ENCODE measurements at regions not wholly inside any gene's neighbourhood (a gene's known extent, or its start where the extent isn't known, plus 50 kb on each side); places are given as distances from the start of the nearest gene placed in this dataset.

GRCh38 chr19:27718234-27718633 is 1494.7 kb downstream of the UQCRFS1 start:
- H3K9me3 ChIP-seq (ENCODE audit: low read depth, low read length, poor library complexity, severe bottlenecking) = peaks cover 70% of the 10 kb centered on the region
- TF ChIP-seq CTCF (conservative IDR thresholded peaks at IDR 0.05; ENCODE audit: low read depth, low read length) (no peak), EZH2 (IDR thresholded peaks at IDR 0.05; ENCODE audit: borderline replicate concordance, low read depth, low read length, poor library complexity, severe bottlenecking) (no peak)
- H3K4me1 ChIP-seq (ENCODE audit: insufficient read depth, low read length, poor library complexity, severe bottlenecking) = no peaks in the 10 kb centered on the region
- H3K27me3 ChIP-seq (replicated peaks; ENCODE audit: insufficient read depth, low read depth, low read length, poor library complexity) = no peaks in the 10 kb centered on the region
- no peak overlapping the region for H3K27ac ChIP-seq (ENCODE audit: low read depth, low read length, poor library complexity, severe bottlenecking)
- POLR2A ChIA-PET (ENCODE audit: low non-redundant PET) = no interaction called here
- CTCF ChIA-PET = no interaction called here
- H3K4me3 ChIP-seq (ENCODE audit: low read depth, low read length, poor library complexity, severe bottlenecking) = no peak overlapping the region
- H3K36me3 ChIP-seq (ENCODE audit: insufficient read depth, low read length, poor library complexity, severe bottlenecking) = no peaks in the 10 kb centered on the region
- intact Hi-C loops (cut with micrococcal nuclease; ENCODE audit: unreplicated experiment) = no loop called here
- DNase-seq (ENCODE audit: low spot score) = no peak
- no TSS peak for BruUV-seq (replicated peaks)

DNA sequence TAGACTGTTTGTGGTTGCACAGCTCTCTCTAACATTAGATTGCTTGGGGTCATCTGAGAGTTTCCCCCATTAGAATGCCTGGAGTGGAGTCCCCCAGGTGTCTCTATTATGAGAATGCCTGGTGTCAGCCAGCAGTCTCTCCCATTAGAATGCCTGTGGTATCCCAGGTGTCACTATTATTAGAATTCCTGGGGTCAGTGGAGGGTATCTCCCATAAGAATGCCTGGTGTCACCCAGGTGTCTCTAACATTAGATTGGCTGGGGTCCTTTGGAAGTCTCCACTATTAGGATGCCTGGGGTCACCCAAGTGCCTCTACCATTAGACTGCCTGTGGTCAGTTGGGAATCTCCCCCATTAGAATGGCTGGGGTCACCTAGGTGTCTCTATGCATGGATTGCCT is 1495.1 kb downstream of the UQCRFS1 start:
- no peak for TF ChIP-seq CTCF (conservative IDR thresholded peaks at IDR 0.05; ENCODE audit: low read depth, low read length)
- no peak for TF ChIP-seq EZH2 (IDR thresholded peaks at IDR 0.05; ENCODE audit: borderline replicate concordance, low read depth, low read length, poor library complexity, severe bottlenecking)
- peaks cover 70% of the 10 kb centered on the region for H3K9me3 ChIP-seq (ENCODE audit: low read depth, low read length, poor library complexity, severe bottlenecking)
- DNase-seq (ENCODE audit: low spot score) = no peak
- H3K27me3 ChIP-seq (replicated peaks; ENCODE audit: insufficient read depth, low read depth, low read length, poor library complexity) = no peaks in the 10 kb centered on the region
- BruUV-seq (replicated peaks) = no TSS peak
- intact Hi-C loops (cut with micrococcal nuclease; ENCODE audit: unreplicated experiment) = no loop called here
- H3K4me1 ChIP-seq (ENCODE audit: insufficient read depth, low read length, poor library complexity, severe bottlenecking) = no peaks in the 10 kb centered on the region
- H3K36me3 ChIP-seq (ENCODE audit: insufficient read depth, low read length, poor library complexity, severe bottlenecking) = no peaks in the 10 kb centered on the region
- H3K4me3 ChIP-seq (ENCODE audit: low read depth, low read length, poor library complexity, severe bottlenecking) = no peak overlapping the region
- no peak overlapping the region for H3K27ac ChIP-seq (ENCODE audit: low read depth, low read length, poor library complexity, severe bottlenecking)
- ChIA-PET CTCF (no interaction called here), POLR2A (ENCODE audit: low non-redundant PET) (no interaction called here)

- no peak for TF ChIP-seq CTCF (conservative IDR thresholded peaks at IDR 0.05; ENCODE audit: low read depth, low read length)
- POLR2A ChIA-PET (ENCODE audit: low non-redundant PET) = no interaction called here
- no peaks in the 10 kb centered on the region for H3K4me1 ChIP-seq (ENCODE audit: insufficient read depth, low read length, poor library complexity, severe bottlenecking)
- H3K36me3 ChIP-seq (ENCODE audit: insufficient read depth, low read length, poor library complexity, severe bottlenecking) = no peaks in the 10 kb centered on the region
- H3K27ac ChIP-seq (ENCODE audit: low read depth, low read length, poor library complexity, severe bottlenecking) = no peak overlapping the region
- no TSS peak for BruUV-seq (replicated peaks)
- DNase-seq (ENCODE audit: low spot score) = no peak
- peaks cover 62% of the 10 kb centered on the region for H3K9me3 ChIP-seq (ENCODE audit: low read depth, low read length, poor library complexity, severe bottlenecking)
- H3K27me3 ChIP-seq (replicated peaks; ENCODE audit: insufficient read depth, low read depth, low read length, poor library complexity) = no peaks in the 10 kb centered on the region
- intact Hi-C loops (cut with micrococcal nuclease; ENCODE audit: unreplicated experiment) = no loop called here
- CTCF ChIA-PET = no interaction called here
- no peak overlapping the region for H3K4me3 ChIP-seq (ENCODE audit: low read depth, low read length, poor library complexity, severe bottlenecking)
Observed at GRCh38 chr19:27716922-27717321, 1496.0 kb downstream of the UQCRFS1 start.
